HCT116 (cell line): ENCODE measurements at regions not wholly inside any gene's neighbourhood (a gene's known extent, or its start where the extent isn't known, plus 50 kb on each side); places are given as distances from the start of the nearest gene placed in this dataset.

Experiments used
- ATAC-seq: fragments of 200-7000 bp; cut with Tn5 transposase; 2 replicates; pipeline ENCODE4 v1.9.1; 2020; ENCODE audit warnings: mild to moderate bottlenecking, moderate library complexity
- BruUV-seq: library from RNA; stranded (reverse); fragments of 400-500 nt; replicated peaks from 2 replicates; lab custom pipeline; 2021; lab: Mats Ljungman, UMichigan
- CTCF ChIA-PET: fragments of 300-600 bp; sonication (Branson Sonifier 250); formaldehyde crosslinking; loops from one replicate; lab custom pipeline; 2021; ENCODE audit warnings: antibody characterized with exemption; lab: Charles Lee
- POLR2A ChIA-PET: fragments of 300-600, 350-600 bp; sonication (Branson Sonifier 250); formaldehyde crosslinking; loops from one replicate; lab custom pipeline; 2021; ENCODE audit warnings: antibody characterized with exemption; lab: Charles Lee
- RAD21 ChIA-PET, 2 experiments: fragments of 300-600 bp; sonication (Branson Sonifier 250); formaldehyde crosslinking; loops; one replicate each; lab custom pipeline; 2023; ENCODE audit warnings: low total read pairs in 2 of 2; ENCODE audit not compliant: uncharacterized antibody in 2 of 2, unreplicated experiment in 2 of 2, low non-redundant PET in 1 of 2; lab: Charles Lee
- DNase-seq: peaks from one replicate; pipeline ENCODE4 v3.0.0-alpha.2; 2010; ENCODE audit warnings: low read depth, low spot score
- H2AFZ ChIP-seq: fragments of 200-600 bp; shearing (Covaris generic), sonication (generic); 2 replicates; pipeline ENCODE4 v1.6.1; 2017; ENCODE audit warnings: low read depth, mixed run types, mixed read lengths, antibody characterized with exemption, low read length; ENCODE audit not compliant: poor library complexity, severe bottlenecking
- H3K27ac ChIP-seq: 2 replicates; pipeline ENCODE4 v1.5.1; 2012; ENCODE audit warnings: low read depth, low read length
- H3K27me3 ChIP-seq: fragments of 200-600 bp; sonication (generic); 2 replicates; pipeline ENCODE4 v1.6.1; 2016; ENCODE audit warnings: mixed run types, low read length, mixed read lengths; ENCODE audit not compliant: insufficient read depth
- H3K36me3 ChIP-seq, 2 experiments: fragments of 200-500 bp in 1 of 2; fragments of 200-600 bp in 1 of 2; sonication (Bioruptor generic) in 1 of 2; sonication (generic) in 1 of 2; 2 replicates each; pipeline versions ENCODE4 v1.5.1 to v1.6.1; 2014 to 2016; ENCODE audit warnings: low read length in 2 of 2, inconsistent platforms in 1 of 2, mixed read lengths in 1 of 2, mixed run types in 1 of 2; ENCODE audit not compliant: insufficient read depth in 2 of 2, control insufficient read depth in 1 of 2
- H3K4me1 ChIP-seq, 2 experiments: fragments of 200-600 bp in 1 of 2; sonication (generic) in 1 of 2; 2 replicates each; pipeline versions ENCODE4 v1.5.1 to v1.6.1; 2012 to 2017; ENCODE audit warnings: low read length in 2 of 2, inconsistent platforms in 1 of 2, mild to moderate bottlenecking in 1 of 2, mixed read lengths in 1 of 2, mixed run types in 1 of 2, moderate library complexity in 1 of 2; ENCODE audit not compliant: insufficient read depth in 2 of 2, control insufficient read depth in 1 of 2
- H3K4me2 ChIP-seq: fragments of 200-600 bp; sonication (generic); 2 replicates; pipeline ENCODE4 v1.6.1; 2017; ENCODE audit warnings: mixed run types, low read length, mixed read lengths
- H3K4me3 ChIP-seq, 2 experiments: fragments of 200-600 bp in 1 of 2; sonication (generic) in 1 of 2; replicated peaks in 1 of 2; 2 replicates each; pipeline ENCODE4 v1.5.1; 2011 to 2016; ENCODE audit warnings: low read length in 2 of 2, control low read depth in 1 of 2, low read depth in 1 of 2, mild to moderate bottlenecking in 1 of 2, mixed read lengths in 1 of 2, mixed run types in 1 of 2
- H3K79me2 ChIP-seq: fragments of 200-600 bp; sonication (generic); 2 replicates; pipeline ENCODE4 v1.6.1; 2017; ENCODE audit warnings: mild to moderate bottlenecking, mixed run types, low read length, moderate library complexity, mixed read lengths; ENCODE audit not compliant: insufficient read depth
- H3K9ac ChIP-seq: fragments of 200-600 bp; sonication (generic); 2 replicates; pipeline ENCODE4 v1.6.1; 2016; ENCODE audit warnings: low read length, mixed read lengths
- H3K9me2 ChIP-seq: fragments of 200-600 bp; sonication (generic), shearing (Covaris generic); 2 replicates; pipeline ENCODE4 v1.6.1; 2017; ENCODE audit warnings: mixed run types, mild to moderate bottlenecking, moderate library complexity; ENCODE audit not compliant: insufficient read depth
- H3K9me3 ChIP-seq, 2 experiments: fragments of 200-500 bp in 1 of 2; fragments of 200-600 bp in 1 of 2; sonication (Bioruptor generic) in 1 of 2; sonication (generic) in 1 of 2; 2 replicates each; pipeline ENCODE4 v1.6.1; 2014 to 2017; ENCODE audit warnings: low read length in 2 of 2, mixed read lengths in 2 of 2, inconsistent platforms in 1 of 2, low read depth in 1 of 2, mild to moderate bottlenecking in 1 of 2, mixed run types in 1 of 2, moderate library complexity in 1 of 2; ENCODE audit not compliant: control insufficient read depth in 1 of 2, insufficient read depth in 1 of 2
- H4K20me1 ChIP-seq: fragments of 200-600 bp; sonication (generic), shearing (Covaris generic); 2 replicates; pipeline ENCODE4 v1.6.1; 2017; ENCODE audit warnings: mixed run types, mild to moderate bottlenecking, moderate library complexity; ENCODE audit not compliant: insufficient read depth
- ELF1 ChIP-seq: IDR thresholded peaks from 2 replicates; pipeline ENCODE4 v1.6.1; 2012; ENCODE audit warnings: low read depth, borderline replicate concordance
- EZH2 ChIP-seq: fragments of 200-600 bp; sonication (generic); IDR thresholded peaks from 2 replicates; pipeline ENCODE4 v1.6.1; 2017; ENCODE audit warnings: antibody characterized with exemption, mixed run types
- EZH2phosphoT487 ChIP-seq: fragments of 200-600 bp; IDR thresholded peaks from 2 replicates; pipeline ENCODE4 v1.6.1; 2018; ENCODE audit warnings: antibody characterized with exemption, borderline replicate concordance
- JUND ChIP-seq: IDR thresholded peaks from 2 replicates; pipeline ENCODE4 v1.6.1; 2012
- MAX ChIP-seq: IDR thresholded peaks from 2 replicates; pipeline ENCODE4 v1.6.1; 2012
- POLR2A ChIP-seq: IDR thresholded peaks from 2 replicates; pipeline ENCODE4 v1.7.0; 2011; ENCODE audit warnings: borderline replicate concordance; ENCODE audit not compliant: insufficient read depth, insufficient read length; ENCODE audit errors: extremely low read depth
- RAD21 ChIP-seq: IDR thresholded peaks from 2 replicates; pipeline ENCODE4 v1.6.1; 2012; ENCODE audit warnings: low read depth, mild to moderate bottlenecking
- SRF ChIP-seq: IDR thresholded peaks from 2 replicates; pipeline ENCODE4 v1.6.1; 2012; ENCODE audit warnings: low read depth
- TCF7L2 ChIP-seq: IDR thresholded peaks from 2 replicates; pipeline ENCODE4 v1.7.0; 2011; ENCODE audit warnings: borderline replicate concordance, inconsistent platforms; ENCODE audit not compliant: insufficient read depth, insufficient read length; ENCODE audit errors: extremely low read depth
- YY1 ChIP-seq: IDR thresholded peaks from 2 replicates; pipeline ENCODE4 v1.6.1; 2011; ENCODE audit warnings: low read length, low read depth, moderate library complexity, mild to moderate bottlenecking; ENCODE audit not compliant: insufficient replicate concordance; ENCODE audit errors: extremely low read depth
- ZFX ChIP-seq: fragments of 450-650 bp; IDR thresholded peaks from 2 replicates; pipeline ENCODE4 v1.6.1; 2017
- intact Hi-C: fragments of 100-400 bp; cut with micrococcal nuclease; formaldehyde crosslinking; loops from 2 replicates; pipeline ENCODE4 v1.10.0; 2022
- TF ChIP-seq, protein P1 (sequence below): IDR thresholded peaks from 2 replicates; pipeline ENCODE4 v1.6.1; 2011; ENCODE audit warnings: mild to moderate bottlenecking, low read length, moderate library complexity; ENCODE audit not compliant: insufficient replicate concordance; ENCODE audit errors: extremely low read depth
- TF ChIP-seq, protein P2 (sequence below): IDR thresholded peaks from 2 replicates; pipeline ENCODE4 v1.6.1; 2012
- TF ChIP-seq, protein P3 (sequence below), 3 experiments: fragments of 200-600 bp in 1 of 3; sonication (generic) in 1 of 3; IDR thresholded peaks in 2 of 3; conservative IDR thresholded peaks in 1 of 3; 2 replicates each; pipeline ENCODE4 v1.5.1; 2012 to 2017; ENCODE audit warnings: low read depth in 2 of 3, low read length in 2 of 3, antibody characterized with exemption in 1 of 3, borderline replicate concordance in 1 of 3, control low read depth in 1 of 3, mild to moderate bottlenecking in 1 of 3, mixed read lengths in 1 of 3, mixed run types in 1 of 3, moderate library complexity in 1 of 3; ENCODE audit not compliant: insufficient read depth in 1 of 3

- Histone ChIP-seq H3K4me2 (no peak overlapping the region), H3K4me1 (no peaks in the 10 kb centered on the region), H3K9ac (no peak overlapping the region), H3K36me3 (no peaks in the 10 kb centered on the region), H3K27ac (no peak overlapping the region), H3K27me3 (no peaks in the 10 kb centered on the region), H3K9me2 (no peaks in the 10 kb centered on the region), H3K79me2 (no peaks in the 10 kb centered on the region), H3K9me3 (no peaks in the 10 kb centered on the region), H4K20me1 (no peaks in the 10 kb centered on the region), H3K4me3 (no peak overlapping the region), H2AFZ (no peak overlapping the region)
- ATAC-seq = no peak
- CTCF ChIA-PET = no interaction called here
- intact Hi-C loops = no loop called here
- DNase-seq = no peak
- RAD21 ChIA-PET = no interaction called here
- POLR2A ChIA-PET = no interaction called here
- no peak for TF ChIP-seq ZFX
- TF ChIP-seq EZH2phosphoT487 = no peak
- no peak for TF ChIP-seq EZH2
- no peak for TF ChIP-seq ELF1
- TF ChIP-seq MAX = no peak
- no peak for TF ChIP-seq POLR2A
- TF ChIP-seq, protein P1, sequence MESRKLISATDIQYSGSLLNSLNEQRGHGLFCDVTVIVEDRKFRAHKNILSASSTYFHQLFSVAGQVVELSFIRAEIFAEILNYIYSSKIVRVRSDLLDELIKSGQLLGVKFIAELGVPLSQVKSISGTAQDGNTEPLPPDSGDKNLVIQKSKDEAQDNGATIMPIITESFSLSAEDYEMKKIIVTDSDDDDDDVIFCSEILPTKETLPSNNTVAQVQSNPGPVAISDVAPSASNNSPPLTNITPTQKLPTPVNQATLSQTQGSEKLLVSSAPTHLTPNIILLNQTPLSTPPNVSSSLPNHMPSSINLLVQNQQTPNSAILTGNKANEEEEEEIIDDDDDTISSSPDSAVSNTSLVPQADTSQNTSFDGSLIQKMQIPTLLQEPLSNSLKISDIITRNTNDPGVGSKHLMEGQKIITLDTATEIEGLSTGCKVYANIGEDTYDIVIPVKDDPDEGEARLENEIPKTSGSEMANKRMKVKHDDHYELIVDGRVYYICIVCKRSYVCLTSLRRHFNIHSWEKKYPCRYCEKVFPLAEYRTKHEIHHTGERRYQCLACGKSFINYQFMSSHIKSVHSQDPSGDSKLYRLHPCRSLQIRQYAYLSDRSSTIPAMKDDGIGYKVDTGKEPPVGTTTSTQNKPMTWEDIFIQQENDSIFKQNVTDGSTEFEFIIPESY = no peak
- TF ChIP-seq, protein P2, sequence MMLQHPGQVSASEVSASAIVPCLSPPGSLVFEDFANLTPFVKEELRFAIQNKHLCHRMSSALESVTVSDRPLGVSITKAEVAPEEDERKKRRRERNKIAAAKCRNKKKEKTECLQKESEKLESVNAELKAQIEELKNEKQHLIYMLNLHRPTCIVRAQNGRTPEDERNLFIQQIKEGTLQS = no peak
- no peak for TF ChIP-seq RAD21
- TF ChIP-seq YY1 = no peak
- TF ChIP-seq JUND = no peak
- TF ChIP-seq SRF = no peak
- TF ChIP-seq, protein P3, sequence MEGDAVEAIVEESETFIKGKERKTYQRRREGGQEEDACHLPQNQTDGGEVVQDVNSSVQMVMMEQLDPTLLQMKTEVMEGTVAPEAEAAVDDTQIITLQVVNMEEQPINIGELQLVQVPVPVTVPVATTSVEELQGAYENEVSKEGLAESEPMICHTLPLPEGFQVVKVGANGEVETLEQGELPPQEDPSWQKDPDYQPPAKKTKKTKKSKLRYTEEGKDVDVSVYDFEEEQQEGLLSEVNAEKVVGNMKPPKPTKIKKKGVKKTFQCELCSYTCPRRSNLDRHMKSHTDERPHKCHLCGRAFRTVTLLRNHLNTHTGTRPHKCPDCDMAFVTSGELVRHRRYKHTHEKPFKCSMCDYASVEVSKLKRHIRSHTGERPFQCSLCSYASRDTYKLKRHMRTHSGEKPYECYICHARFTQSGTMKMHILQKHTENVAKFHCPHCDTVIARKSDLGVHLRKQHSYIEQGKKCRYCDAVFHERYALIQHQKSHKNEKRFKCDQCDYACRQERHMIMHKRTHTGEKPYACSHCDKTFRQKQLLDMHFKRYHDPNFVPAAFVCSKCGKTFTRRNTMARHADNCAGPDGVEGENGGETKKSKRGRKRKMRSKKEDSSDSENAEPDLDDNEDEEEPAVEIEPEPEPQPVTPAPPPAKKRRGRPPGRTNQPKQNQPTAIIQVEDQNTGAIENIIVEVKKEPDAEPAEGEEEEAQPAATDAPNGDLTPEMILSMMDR (IDR thresholded peaks at IDR 0.05 in 2 of 3, conservative IDR thresholded peaks at IDR 0.05 in 1 of 3; ENCODE audit: borderline replicate concordance in 1 of 3, insufficient read depth in 1 of 3, low read depth in 2 of 3, low read length in 2 of 3) = no peak
- no peak for TF ChIP-seq TCF7L2
- no TSS peak for BruUV-seq
These were observed 71.8 kb upstream of the POMP start for GRCh38 chr13:28587174-28587540.
